SK-N-SH (cell line): ENCODE measurements at regions not wholly inside any gene's neighbourhood (a gene's known extent, or its start where the extent isn't known, plus 50 kb on each side); places are given as distances from the start of the nearest gene placed in this dataset.

Experiments
- EZH2phosphoT487 ChIP-seq: fragments of 200-600 bp; sonication (generic); IDR thresholded peaks from 2 replicates; pipeline ENCODE4 v1.6.1; 2017; ENCODE audit warnings: low read depth, mixed run types, mild to moderate bottlenecking, antibody characterized with exemption, moderate library complexity, borderline replicate concordance
- GABPA ChIP-seq: IDR thresholded peaks from 2 replicates; pipeline ENCODE4 v1.4.0; 2012; ENCODE audit warnings: low read depth, mild to moderate bottlenecking
- POLR2AphosphoS5 ChIP-seq: IDR thresholded peaks from 2 replicates; pipeline ENCODE4 v1.6.1; 2012; ENCODE audit warnings: low read depth, low read length
- RFX5 ChIP-seq: IDR thresholded peaks from 2 replicates; pipeline ENCODE4 v1.6.1; 2012; ENCODE audit warnings: mild to moderate bottlenecking, improper control_type of control experiment, low read length
- TAF1 ChIP-seq: IDR thresholded peaks from 2 replicates; pipeline ENCODE4 v1.6.1; 2012; ENCODE audit warnings: low read depth, mild to moderate bottlenecking, low read length, moderate library complexity, borderline replicate concordance
- TCF12 ChIP-seq: IDR thresholded peaks from 2 replicates; pipeline ENCODE4 v1.4.0; 2012
- TEAD4 ChIP-seq: IDR thresholded peaks from 2 replicates; pipeline ENCODE4 v1.4.0; 2012; ENCODE audit warnings: mild to moderate bottlenecking, borderline replicate concordance; ENCODE audit not compliant: insufficient read depth
- TF ChIP-seq, protein P1 (sequence below): fragments of 200-600 bp; sonication (generic); IDR thresholded peaks from 2 replicates; pipeline ENCODE4 v1.6.1; 2017; ENCODE audit warnings: antibody characterized with exemption, mild to moderate bottlenecking, moderate library complexity
- TF ChIP-seq, protein P2 (sequence below): IDR thresholded peaks from 2 replicates; pipeline ENCODE4 v1.4.0; 2012; ENCODE audit warnings: low read depth, borderline replicate concordance

DNA sequence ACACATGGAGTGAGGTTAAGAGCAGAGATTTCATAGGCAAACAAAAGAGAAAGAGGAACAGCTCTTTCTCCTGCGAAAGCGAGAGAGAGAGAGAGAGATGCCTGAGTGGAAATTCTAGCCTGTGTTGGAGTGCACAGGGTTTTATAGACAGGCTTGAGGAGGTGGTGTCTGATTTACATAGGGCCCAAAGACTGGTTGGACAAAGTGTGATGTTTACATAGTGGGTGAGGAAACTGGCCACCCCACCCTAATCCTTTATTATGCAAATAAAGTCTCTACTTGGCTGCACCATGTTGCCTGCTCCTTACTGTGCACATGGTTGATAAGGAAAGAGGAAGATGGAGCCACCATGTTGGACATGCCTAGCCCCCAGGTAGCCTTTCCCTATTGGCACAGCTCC is 967.8 kb upstream of the SORCS1 start:
- TF ChIP-seq, protein P1, sequence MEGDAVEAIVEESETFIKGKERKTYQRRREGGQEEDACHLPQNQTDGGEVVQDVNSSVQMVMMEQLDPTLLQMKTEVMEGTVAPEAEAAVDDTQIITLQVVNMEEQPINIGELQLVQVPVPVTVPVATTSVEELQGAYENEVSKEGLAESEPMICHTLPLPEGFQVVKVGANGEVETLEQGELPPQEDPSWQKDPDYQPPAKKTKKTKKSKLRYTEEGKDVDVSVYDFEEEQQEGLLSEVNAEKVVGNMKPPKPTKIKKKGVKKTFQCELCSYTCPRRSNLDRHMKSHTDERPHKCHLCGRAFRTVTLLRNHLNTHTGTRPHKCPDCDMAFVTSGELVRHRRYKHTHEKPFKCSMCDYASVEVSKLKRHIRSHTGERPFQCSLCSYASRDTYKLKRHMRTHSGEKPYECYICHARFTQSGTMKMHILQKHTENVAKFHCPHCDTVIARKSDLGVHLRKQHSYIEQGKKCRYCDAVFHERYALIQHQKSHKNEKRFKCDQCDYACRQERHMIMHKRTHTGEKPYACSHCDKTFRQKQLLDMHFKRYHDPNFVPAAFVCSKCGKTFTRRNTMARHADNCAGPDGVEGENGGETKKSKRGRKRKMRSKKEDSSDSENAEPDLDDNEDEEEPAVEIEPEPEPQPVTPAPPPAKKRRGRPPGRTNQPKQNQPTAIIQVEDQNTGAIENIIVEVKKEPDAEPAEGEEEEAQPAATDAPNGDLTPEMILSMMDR, result no peak
- TF ChIP-seq RFX5, result no peak
- TF ChIP-seq EZH2phosphoT487, result no peak
- no peak for TF ChIP-seq TAF1
- no peak for TF ChIP-seq TCF12
- TF ChIP-seq POLR2AphosphoS5, result no peak
- TF ChIP-seq GABPA, result no peak
- TF ChIP-seq, protein P2, sequence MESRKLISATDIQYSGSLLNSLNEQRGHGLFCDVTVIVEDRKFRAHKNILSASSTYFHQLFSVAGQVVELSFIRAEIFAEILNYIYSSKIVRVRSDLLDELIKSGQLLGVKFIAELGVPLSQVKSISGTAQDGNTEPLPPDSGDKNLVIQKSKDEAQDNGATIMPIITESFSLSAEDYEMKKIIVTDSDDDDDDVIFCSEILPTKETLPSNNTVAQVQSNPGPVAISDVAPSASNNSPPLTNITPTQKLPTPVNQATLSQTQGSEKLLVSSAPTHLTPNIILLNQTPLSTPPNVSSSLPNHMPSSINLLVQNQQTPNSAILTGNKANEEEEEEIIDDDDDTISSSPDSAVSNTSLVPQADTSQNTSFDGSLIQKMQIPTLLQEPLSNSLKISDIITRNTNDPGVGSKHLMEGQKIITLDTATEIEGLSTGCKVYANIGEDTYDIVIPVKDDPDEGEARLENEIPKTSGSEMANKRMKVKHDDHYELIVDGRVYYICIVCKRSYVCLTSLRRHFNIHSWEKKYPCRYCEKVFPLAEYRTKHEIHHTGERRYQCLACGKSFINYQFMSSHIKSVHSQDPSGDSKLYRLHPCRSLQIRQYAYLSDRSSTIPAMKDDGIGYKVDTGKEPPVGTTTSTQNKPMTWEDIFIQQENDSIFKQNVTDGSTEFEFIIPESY, result no peak
- TF ChIP-seq TEAD4, result no peak
